NOMO-1 (cell line): ENCODE measurements at regions not wholly inside any gene's neighbourhood (a gene's known extent, or its start where the extent isn't known, plus 50 kb on each side); places are given as distances from the start of the nearest gene placed in this dataset.

Experiments
- DNase-seq, 2 experiments: peaks; one replicate each; lab custom pipeline; 2025; ENCODE audit not compliant: unreplicated experiment in 2 of 2; lab: John Stamatoyannopoulos, UW

DNA sequence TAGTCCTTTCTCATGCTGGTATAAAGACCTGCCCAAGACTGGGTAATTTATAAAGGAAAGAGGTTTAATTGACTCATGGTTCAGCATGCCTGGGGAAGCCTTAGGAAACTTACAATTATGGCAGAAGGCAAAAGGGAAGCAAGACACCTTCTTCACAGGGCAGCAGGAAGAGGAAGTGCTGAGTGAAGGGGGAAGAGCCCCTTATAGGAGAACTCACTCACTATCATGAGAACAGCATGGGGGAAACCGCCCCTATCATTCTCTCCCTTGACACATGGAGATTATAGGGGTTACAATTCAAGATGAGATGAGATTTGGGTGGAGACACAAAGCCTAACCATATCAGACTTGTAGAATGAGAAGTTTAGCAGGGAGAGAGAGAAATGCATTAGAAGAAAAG lies 373.3 kb upstream of the DIAPH2 start:
- no peak for DNase-seq

DNA sequence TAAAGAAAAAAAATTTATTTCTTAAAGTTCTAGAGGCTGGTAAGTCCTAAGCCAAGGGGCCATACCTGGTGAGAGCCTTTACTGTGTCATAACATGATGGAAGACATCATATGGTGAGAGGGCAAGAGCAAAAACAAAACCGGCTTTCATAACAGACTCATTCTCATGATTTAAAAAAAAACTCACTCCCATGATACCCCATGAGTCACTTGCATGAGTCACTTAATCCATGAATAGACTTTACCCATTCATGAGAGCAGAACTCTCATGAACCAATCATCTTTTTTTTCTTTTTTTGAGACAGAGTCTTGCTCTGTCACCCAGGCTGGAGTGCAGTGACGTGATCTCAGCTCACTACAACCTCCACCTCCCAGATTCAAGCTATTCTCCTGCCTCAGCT lies 369.7 kb upstream of the DIAPH2 start:
- no peak for DNase-seq

DNA sequence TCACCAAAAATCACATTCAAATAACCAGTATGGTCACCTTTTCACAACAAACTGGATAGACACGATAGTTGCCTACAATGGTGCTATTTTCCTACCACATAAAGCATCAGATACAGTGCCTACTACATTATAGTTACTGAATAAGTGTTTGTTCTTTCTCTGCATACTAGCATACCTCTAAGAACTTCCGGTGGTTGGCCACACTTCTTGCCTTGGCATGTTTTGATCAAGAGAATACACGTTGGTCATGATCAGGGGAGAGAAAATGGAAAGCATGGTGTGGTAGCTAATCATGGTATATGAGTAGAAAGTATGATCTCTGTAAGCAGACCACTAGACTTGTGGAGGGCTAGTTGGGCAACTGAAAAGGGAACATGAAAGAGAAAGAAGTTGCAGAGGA lies 322.8 kb upstream of the DIAPH2 start:
- DNase-seq, result no peak

DNA sequence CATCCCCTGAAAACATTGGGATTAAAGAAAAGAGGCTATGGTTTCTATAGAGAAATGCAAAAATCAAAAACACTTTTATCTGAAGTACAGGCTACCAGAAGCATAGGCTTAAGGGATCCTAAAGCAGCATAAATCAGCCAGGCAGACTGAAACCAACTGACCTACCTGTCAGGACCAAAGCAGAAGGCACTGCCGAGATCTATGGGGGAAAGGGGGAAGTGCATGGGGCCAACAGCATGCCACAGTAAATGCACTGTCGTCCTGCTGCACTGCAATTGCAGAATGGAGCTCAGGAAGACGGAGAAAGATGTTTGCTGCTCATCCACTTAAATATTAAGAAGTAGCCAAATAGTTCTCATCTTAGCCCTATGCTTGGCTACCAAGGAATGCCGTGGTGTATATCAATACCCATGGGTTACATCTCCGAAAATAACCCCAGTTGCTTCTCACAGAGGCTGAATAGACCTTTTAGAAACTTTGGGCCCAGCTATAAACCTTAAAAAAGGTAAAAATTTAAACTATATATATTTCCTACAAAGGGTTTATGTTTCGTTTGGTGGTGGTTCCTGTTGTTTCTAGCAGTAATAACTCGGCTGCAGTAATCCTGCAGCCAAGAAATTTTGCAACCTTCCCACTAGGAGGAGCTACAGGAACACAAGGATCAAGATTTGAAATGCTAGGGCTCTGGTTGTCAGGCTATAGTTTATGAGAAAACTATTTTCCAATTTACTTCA lies 312.2 kb upstream of the DIAPH2 start:
- DNase-seq, result peak; percentile 35 to 78

DNA sequence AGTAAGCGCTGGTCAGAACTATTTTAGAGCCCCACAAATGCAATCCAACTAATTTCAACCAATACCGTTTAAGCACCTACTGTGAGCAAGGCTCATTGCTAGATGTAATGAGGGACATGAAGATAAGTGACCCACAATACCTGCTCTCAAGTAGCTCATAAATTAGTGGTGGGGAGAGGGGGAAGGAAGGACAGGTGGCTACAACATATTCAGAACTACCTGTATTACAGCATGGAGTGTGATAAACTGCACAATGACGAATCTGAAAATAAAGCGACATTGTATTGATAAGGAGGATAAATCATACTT lies 311.6 kb upstream of the DIAPH2 start:
- DNase-seq, result no peak

DNA sequence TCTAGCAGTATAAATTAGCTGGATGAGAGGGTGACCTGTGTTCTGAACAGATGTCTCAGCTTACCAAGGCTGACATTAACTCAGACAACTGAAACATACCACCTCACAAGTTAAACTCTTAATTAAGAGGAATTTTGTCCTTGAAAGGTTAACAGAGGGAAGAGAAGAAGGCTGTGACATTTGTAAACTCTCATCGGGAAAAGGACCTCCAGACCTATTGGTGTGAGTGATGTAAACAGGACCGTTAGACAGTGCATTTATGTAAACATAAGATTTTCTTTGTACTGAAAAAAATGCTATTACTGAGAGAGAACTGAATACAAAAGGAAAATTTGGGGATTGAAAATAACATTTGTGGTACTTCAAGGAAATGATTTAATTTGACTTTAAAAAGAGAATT lies 308.4 kb upstream of the DIAPH2 start:
- no peak for DNase-seq

DNA sequence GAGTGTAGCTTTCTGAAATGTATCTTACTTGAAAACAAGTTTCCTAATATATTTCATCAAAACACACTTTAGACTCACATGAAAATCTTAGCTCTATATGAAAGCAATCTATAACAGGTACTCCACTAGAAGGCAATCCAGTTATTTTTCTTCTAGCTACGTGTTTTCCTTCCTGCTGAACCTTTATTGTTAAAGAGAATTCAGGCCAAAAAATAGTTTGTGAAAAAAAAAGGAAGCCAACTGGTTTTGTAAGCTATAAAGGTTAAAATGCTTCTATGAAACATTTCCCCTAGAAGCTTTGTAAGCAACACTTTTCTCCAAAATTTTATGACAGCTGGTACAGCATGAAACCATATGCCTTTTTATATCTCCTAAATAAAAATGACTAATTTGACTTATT lies 304.7 kb upstream of the DIAPH2 start:
- DNase-seq, result no peak

DNA sequence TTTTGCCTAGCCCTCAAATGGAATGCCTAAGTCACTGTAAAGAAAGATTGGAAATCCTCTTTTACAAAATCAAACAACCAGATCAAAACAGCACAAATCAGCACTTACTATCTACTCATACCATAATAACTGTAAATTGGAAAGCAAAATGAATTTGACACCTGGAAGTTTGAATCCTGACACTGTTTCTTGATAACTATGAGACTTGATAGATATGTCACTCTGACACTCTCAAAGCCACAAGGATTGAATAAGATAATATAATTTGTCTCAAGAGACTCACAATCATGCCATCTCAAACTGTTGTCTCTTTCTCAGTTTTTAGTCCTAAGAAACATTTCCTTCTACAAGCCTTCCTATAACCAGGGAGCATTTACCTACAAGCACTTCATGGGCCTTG lies 302.6 kb upstream of the DIAPH2 start:
- no peak for DNase-seq

DNA sequence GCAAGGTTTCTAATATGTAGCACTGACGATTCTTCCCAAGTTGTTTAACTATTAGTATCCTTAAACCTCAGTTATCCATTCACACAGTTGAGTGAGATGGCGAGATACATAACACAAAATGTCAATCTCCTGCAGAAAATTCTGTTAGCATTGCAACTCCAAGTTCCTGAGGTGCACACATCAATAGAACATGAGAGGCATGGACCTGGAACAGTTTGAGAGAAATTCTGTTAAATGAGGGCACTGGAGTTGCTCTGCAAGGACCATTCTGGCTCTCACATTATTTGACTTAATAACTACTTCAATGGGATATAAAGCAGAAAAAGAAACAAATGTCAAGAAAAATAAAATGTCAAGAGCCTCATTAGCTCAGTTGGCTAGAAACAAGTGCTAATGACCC lies 301.2 kb upstream of the DIAPH2 start:
- no peak for DNase-seq

DNA sequence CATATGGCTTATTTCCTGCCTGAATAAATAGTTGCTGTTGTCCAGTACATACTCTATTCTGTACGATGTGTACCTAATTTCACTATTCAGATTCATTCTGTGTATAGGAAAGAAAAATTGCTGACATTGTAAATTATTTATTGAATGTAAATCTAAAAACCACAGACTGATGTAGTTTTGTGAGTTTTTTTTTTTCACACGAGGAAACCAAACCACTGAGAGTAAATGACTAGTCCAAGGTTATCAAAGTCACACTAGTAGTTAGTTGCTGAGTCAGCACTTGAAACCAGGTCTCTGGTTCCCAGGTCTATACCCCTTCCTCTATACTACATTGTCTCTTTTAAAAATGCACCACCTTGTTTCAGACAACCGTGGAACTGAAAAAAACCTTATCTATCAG lies 298.3 kb upstream of the DIAPH2 start:
- DNase-seq, result no peak

DNA sequence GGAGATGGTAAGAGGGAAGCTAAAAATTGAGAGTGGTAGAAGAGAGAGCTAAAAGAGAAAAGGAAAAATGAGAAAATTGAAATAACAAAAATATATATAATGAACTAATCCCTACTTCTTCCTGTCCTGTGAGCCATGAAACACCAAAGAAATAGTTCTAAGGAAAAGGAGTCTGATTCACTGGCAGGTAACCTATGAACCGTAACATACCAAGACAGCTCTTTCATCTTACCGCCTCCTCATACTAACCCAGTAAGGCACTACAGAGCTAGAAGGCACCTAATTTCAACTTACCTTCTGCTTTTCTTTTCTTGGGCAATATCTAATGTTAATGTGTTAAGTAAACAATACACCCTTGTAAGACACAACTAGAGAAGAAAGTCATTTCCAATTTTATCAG lies 297.7 kb upstream of the DIAPH2 start:
- no peak for DNase-seq

DNA sequence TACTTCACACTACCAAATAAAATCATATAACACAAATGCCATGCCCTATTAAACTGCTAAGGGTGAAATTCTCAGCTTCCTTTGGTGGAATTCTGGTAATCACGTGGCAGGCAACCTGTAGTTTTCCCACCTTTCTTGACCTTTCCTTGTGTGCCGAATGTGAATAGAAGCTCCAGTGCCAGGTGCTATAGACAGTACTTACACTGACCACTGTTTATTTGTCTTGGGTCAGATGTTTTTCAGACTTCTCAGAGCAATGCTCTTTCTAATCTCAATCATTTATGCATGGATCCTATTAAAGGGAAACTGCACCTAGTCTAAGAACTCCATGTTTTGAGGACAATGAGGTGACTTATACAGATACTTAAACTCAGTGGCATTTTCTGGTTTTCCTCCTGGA lies 296.8 kb upstream of the DIAPH2 start:
- no peak for DNase-seq

DNA sequence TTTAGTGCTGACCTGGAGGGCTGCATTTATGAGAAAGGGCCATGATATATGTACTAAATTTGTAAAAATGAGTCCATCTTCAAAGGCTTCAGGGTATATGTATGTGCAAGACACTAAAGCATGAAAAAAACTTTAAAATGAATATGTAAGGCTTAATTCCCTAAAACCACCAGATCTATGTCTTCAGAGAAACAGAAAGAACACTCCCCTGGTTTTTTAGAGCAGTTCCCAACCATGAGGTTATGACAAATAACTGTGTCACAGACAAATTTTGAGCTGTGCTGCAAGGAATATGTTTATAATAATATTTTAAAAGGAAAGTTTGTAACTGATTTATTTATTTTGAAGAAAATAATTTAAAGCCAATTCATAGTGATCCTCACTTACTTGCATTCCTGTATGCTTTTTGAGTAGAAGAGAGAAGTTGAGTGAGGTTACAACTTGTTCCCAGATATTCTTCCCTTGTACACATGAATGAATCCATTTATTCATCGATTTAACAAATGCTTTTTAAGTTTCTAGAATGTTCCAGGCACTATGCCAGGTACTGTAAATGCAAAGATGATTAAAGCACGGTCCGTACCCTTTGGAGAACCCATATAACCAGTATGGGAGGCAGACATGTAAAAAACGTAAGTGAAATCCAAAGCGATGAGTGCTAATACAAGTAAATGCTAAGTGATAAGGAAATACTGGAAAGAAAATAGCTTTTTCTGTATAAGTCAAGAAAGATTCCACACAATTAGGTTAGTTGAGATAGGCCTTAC lies 295.2 kb upstream of the DIAPH2 start:
- no peak for DNase-seq

DNA sequence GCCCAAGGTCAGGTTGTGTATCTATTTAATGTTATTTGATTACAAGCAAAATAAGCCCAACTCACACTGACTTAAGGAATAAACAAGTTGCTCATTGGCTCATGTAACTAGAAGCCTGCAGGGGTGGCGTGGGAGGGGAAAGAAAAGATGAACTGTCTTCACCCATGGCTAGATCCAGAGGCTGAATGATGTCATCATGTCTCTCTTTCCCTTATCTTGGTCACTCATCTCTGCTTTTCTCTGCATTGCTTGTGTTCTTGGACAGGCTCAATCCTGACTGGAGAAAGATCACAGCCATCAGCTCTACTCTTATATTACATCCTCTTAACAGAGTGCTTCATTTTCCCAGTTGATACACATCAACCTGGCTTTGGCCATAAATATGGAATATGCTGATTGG lies 290.0 kb upstream of the DIAPH2 start:
- DNase-seq, result no peak

DNA sequence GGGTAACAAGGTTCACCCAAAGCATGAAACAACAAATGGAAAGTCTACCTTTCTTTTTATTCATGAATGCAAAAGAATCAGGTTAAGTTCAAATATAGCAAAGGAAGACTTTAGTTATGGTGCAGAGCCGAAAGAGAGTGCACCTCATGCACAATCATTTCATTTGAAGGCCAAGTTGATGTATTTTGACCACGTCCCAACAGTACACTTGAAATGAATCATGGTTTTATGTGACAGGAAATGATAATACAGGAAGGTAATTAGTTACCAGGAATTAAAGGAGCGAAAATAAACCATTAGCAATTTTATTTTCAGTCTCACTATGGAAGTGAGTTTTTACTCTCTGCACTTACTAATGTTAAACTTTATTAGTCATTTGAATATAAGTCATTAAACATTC lies 281.2 kb upstream of the DIAPH2 start:
- DNase-seq, result no peak

DNA sequence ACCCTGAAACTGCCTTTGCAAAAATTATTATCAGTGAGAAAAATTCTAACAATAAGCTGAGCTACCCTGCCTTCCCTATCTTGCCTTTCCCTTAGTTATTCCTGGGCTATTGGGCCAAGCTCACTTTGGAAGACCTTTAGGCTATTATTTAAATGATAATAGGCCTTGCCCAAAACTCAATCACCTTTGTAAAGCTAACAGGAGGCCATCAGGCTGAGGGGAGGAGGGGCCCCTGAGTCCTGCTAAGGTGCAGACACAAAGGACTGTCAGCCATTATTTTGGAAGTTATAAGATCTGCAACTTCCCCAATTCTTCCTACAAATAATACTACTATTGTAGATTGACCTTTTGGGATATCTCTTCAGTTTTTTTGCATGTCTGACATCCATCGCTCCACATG lies 278.8 kb upstream of the DIAPH2 start:
- no peak for DNase-seq

DNA sequence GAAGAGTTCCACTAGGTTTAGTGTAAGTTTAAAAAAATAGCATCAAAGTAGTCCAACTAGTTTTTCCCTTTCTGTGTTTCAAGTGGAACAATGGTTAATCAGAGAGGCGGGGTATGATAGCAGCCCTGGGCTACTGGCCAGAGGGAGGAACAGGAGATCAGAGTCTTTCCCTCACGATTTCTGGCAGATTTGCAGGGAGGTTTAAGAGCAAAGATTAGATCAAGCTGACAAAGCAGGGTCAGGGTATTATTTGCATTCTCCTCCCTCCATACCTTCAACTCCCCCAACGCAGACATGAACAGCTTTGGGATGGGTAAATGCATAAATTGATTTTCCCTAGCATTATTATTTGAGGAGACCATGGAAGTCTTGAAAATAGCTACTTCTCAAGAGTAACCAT lies 277.6 kb upstream of the DIAPH2 start:
- no peak for DNase-seq

DNA sequence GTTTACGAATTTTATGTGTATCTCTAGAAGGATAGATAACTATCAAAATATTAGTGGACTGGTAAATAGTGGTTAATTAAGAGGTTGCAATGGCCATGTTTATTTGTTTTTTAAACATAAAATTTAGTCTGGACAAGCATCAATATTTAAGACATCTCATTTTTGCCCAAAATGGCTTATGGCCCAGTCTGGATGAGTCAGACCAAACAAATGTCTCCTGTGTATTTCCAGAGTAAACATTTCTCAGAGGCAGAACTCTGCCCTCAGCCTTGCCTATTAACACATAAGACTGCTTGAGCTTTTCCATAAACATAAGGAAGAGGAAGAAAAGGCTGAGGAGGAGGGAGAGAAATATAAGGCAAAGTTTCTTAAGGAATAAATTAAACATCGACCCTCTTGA lies 277.1 kb upstream of the DIAPH2 start:
- DNase-seq, result no peak

DNA sequence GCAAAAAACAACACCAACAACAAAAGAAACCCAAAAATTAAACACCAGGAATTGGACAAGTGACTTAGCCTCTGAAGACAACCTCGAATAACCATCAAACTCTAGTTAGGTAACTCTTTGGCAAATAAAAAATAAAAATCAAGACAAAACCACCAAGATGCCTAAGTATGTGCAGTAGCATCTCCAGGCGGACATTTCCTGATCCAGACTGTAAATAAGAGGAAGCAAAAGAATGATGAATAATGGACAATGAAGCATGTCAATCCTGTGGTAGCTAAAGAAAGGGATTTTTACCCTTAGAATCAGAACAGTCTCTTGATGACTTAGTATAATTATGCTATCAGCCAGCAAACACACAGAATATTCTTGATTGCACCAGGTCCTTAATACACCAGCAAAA lies 276.7 kb upstream of the DIAPH2 start:
- DNase-seq, result no peak

DNA sequence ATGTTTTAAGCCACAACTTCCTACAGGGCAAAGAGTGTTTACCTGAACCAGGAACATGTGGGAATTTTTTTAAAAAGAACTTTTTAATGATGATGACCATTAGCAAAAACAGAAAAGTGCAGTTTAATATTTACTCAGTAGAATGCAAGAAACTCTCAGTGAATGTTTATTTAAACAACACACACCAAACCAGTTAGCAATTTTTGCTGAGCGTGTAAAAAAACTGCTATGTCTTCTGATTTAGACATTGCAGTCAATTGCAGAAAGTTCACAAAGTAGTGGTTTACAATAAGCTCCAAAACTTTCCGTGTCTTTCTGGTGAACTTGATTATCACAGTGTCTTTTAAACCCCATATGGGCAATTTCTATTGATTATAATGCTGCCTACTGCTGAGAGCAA lies 273.7 kb upstream of the DIAPH2 start:
- DNase-seq, result no peak

DNA sequence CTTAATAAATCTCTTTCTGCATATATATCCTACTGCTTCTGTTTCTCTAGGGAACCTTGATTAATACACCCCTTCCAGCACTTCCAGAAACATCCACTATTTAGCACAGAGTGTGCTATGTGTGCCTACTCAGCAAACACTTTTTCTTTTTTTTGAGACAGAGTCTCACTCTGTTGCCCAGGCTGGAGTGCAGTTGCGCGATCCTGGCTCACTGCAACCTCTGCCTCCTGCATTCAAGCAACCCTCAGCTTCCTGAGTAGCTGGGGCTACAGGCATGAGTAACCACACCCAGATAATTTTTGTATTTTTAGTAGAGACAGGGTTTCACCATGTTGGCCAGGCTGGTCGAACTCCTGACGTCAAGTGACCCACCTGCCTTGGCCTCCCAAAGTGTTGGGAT lies 266.9 kb upstream of the DIAPH2 start:
- no peak for DNase-seq

DNA sequence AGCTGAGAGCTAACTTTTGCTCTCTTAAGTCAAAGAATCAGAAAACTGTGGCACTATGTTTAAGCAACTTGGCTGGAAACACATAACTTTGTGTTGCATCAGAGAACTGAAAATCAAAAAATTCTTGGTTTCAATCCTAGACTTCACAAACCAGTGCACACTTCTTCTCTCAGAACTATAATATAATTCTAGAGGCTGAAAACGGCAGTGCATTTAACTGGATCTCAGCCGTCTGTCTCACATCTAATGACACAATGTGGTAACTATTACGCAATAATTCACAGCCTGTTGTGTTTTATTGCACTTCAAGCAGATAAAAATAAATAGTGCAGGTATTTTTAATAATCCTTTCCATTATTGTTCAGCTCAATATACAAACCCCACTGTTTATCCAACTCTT lies 260.6 kb upstream of the DIAPH2 start:
- peak; percentile 52 to 80 for DNase-seq

DNA sequence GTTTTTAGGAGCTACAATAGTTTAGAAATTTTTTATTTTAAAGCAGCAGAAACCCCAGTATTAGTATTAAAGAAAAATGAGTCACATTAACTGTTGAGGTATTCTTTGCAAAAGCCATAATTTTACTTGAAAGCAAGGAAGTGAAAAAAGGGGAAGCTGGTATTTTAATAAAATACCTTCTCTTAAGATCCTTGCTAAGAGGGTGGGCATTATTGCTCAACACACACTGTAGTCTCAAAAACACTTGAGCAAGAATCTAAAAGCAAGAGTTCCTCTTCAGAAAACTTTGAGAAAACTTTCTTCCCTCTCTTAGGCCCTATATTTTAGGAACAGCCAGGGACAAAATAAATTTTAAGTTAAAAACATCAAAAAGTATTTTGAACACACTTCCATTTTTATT lies 259.4 kb upstream of the DIAPH2 start:
- DNase-seq, result peak; percentile 33 to 97
